ENCODE measurements at regions not wholly inside any gene's neighbourhood (a gene's known extent, or its start where the extent isn't known, plus 50 kb on each side); places are given as distances from the start of the nearest gene placed in this dataset.

DNA sequence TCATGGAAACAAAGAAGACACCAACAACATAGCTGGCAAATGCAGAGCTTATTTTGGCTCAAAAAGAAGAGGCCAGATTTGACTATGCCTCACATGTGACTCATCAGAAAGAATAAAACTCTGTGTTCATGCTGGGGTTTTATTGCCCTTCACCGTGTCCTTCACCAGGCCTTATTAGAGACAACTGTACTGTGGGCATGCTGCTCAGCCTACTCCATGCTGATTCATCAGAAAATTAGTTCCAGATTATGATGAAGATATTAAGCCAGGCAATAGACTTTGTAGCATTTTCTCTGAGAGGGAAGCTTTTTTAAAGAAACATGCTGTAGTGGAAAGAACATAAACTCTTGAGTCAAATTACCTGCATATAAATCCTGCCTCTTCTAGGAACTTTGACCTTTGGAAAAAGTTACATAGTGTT, 89.8 kb downstream of the CYB561 start:
- TF ChIP-seq, protein P1, sequence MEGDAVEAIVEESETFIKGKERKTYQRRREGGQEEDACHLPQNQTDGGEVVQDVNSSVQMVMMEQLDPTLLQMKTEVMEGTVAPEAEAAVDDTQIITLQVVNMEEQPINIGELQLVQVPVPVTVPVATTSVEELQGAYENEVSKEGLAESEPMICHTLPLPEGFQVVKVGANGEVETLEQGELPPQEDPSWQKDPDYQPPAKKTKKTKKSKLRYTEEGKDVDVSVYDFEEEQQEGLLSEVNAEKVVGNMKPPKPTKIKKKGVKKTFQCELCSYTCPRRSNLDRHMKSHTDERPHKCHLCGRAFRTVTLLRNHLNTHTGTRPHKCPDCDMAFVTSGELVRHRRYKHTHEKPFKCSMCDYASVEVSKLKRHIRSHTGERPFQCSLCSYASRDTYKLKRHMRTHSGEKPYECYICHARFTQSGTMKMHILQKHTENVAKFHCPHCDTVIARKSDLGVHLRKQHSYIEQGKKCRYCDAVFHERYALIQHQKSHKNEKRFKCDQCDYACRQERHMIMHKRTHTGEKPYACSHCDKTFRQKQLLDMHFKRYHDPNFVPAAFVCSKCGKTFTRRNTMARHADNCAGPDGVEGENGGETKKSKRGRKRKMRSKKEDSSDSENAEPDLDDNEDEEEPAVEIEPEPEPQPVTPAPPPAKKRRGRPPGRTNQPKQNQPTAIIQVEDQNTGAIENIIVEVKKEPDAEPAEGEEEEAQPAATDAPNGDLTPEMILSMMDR (IDR thresholded peaks at IDR 0.05), result no peak
- no peak for TF ChIP-seq POLR2A (IDR thresholded peaks at IDR 0.05)
